NCI-H345 treated with DMSO at 0.1 percent for 48 hours (cell line): ENCODE measurements at regions not wholly inside any gene's neighbourhood (a gene's known extent, or its start where the extent isn't known, plus 50 kb on each side); places are given as distances from the start of the nearest gene placed in this dataset.
A peak's percentile ranks its signal among the peaks of the same experiment; 100 is the strongest.

Experiments used
- DNase-seq: peaks from one replicate; lab custom pipeline; 2025; ENCODE audit not compliant: unreplicated experiment; lab: John Stamatoyannopoulos, UW

- no peak for DNase-seq
These were observed 86.5 kb upstream of the DIO3 start for GRCh38 chr14:101474563-101475455.

DNA sequence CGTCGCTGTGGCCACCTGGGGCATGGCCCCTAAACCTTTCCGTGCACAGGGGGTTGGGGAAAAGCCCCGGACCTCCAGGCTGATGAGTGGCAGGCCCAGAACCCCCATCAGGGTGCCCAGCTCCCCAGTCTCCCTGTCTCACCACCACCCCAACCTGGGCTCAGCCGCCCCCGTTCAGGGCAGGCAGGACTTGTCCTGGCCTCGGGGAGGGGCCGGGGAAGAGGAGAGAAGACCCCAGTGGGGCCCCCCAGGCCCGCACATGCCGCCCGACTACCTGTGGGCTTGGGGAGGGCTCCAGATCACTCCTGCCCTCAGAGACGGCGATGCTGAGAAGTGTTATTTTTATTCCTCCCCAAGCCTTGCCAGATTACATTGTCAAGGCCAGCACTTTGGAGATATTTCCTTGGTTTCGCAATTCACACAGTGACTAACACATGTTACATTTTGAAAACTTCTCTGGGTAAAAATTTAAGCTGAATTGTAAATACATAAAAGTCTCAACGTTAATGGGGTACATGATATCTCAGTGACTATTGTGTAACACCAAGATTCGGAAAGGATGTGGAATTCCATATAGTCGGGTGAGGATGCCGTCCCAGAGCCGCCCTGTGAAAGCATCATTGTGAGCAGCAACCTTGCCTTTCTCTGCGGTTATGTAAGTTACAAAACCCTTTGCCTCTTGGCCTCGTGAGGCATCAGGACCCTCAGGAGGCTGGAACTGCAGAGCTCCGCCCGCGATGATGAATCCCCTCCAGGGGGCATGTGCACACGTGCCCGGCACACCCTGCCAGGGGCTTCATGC lies 85.6 kb upstream of the DIO3 start:
- no peak for DNase-seq

DNA sequence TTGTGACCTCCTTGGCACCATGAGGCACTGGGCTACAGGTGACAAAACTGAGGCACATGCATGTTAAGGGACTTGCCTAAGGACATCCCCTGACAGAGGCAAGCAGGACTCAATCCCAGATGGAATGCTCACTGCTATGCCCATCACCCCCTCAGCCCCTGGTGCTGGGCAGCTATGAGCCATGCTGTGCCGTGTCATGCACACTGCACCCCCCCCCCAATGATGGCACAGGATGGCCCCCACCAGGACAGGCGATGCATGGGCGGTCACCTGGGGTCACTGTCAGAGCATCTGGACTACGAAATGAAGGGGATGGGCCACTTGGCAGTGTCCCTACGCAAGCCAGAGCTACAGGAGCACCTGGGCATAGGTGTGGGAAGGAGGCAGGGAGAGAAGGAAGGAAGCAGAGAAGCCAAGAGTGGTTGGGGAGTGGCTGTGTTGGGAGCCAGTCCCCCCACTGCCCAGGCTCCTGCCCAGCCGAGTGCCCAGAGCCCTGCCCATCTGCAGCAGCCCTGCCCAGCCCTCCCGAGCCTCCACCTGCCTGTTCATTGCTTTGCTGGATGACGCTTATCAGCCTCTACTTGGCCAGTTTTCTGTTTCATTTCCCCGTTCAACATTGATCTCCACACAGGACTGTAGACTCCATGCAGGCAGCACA lies 84.9 kb upstream of the DIO3 start:
- no peak for DNase-seq

DNA sequence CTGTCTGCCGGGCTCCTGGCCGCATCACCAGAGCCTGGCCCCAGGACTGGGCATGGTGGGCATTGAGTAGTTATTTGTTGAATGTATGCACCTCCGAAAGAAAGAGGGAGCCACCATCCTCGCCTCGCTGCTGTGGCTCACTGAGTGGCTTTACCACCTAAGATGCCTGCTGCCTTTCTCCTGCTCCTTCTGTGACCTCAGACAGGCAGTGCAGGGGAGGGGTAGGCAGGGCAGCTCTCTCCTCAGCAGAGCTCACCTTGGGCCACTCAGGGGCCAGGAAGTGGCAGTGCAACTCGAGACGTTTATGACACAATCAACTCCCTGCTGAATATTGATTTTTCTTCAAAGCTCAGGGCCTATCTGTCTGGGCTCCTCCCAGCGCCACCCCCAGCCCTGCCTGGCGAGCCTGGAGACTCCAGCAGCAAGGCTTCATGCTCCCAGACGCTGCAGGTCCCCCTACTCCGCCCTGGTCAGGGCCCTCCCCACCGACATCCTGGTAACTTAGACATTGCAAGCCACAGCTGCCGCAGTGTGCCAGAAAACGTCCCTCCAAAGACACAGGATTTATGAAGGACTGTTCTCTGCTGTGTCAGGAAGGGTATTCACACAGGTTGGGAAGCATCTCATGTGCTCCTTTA lies 84.3 kb upstream of the DIO3 start:
- DNase-seq = peak; percentile 51

DNA sequence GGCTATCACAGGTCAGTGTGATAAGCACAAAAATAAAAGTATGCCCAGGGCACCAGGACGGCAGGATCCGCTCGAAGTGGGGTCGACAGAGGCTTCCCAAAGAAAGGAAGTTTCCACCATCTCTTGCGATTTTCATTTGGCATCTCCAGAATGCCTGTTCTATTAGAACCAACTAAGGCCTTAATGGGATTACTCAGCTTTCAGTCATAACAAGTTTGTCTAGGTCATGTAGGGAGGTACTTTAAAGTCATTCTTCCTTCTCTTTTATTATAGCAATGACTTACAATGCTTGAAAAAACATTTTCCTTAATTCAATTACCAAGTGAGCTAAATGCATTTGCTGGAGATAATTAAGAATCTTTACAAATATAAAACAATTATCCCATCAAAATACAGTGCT lies 83.6 kb upstream of the DIO3 start:
- DNase-seq = no peak

DNA sequence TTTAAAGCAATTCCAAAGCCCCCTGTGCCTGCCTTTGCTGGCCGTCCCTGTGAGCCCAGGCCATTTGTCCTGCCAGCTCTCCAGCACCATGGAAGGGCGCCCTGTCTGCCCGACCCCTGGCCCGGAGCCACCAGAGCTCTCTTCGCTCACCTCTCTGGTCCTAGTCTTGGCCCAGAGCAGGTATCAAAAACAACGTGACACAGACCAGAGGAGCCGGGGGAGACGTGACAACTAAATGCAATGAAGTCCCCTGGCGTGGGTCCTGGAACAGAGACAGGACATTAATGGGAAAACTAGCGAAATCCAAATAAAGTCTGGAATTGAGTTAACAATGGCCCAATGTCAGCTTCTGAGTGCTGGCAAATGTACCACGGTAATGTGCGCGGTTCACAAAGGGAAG lies 83.2 kb upstream of the DIO3 start:
- DNase-seq = no peak

DNA sequence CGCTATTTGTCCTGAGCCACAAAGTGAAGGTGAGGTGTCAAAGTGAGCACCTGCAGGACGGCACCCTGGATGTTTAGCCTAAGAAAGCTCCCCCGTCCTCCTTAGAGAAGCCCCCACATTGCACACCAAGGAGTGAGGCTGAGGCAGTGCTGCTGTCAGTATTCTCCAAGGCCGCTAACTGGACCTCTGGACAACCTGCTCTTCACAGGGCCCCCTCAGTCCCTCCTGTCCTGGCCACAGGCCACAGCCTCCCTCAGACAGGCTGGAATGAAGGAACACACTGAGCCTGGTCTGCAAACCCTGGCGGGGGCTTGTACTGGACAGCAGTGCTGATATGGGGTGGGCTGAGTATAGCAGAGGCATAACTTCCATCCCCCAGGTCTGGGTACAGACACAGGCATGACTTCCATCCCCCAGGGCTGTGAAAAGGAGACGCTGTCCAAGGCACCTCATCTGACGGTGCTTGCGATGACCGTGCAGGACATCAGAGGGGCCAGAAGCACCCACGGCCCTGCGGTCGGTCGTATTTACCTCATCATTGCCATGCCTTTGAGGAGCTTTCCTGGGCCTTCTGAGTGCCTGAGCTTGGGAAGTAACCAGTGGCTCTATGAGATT lies 82.4 kb upstream of the DIO3 start:
- DNase-seq = no peak

GRCh38 chr14:101480022-101480746 lies 81.1 kb upstream of the DIO3 start:
- no peak for DNase-seq

GRCh38 chr14:101480747-101481530 lies 80.4 kb upstream of the DIO3 start:
- no peak for DNase-seq

DNA sequence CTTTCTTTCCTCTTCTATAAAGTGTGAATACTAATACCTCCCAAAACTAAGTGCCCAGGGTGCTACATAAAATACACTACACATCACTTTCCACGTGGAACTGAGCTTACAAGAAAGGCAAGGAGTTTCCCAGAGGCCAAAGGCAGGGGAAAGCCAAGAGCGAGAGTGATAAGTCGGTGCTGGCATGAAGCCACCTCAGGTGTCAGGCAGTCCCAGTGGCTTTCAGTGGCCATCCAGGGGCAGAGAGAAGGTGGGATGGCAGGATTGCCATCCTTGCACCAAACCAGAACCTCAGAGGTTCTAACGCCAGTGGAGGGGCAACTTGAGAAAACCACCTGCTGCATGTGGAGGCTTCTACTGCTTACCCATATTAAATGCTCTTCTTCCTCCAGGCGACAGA lies 79.7 kb upstream of the DIO3 start:
- DNase-seq = no peak

GRCh38 chr14:101482066-101482465 lies 79.2 kb upstream of the DIO3 start:
- DNase-seq = no peak

- no peak for DNase-seq
These were observed 77.5 kb upstream of the DIO3 start for GRCh38 chr14:101483829-101484228.

DNA sequence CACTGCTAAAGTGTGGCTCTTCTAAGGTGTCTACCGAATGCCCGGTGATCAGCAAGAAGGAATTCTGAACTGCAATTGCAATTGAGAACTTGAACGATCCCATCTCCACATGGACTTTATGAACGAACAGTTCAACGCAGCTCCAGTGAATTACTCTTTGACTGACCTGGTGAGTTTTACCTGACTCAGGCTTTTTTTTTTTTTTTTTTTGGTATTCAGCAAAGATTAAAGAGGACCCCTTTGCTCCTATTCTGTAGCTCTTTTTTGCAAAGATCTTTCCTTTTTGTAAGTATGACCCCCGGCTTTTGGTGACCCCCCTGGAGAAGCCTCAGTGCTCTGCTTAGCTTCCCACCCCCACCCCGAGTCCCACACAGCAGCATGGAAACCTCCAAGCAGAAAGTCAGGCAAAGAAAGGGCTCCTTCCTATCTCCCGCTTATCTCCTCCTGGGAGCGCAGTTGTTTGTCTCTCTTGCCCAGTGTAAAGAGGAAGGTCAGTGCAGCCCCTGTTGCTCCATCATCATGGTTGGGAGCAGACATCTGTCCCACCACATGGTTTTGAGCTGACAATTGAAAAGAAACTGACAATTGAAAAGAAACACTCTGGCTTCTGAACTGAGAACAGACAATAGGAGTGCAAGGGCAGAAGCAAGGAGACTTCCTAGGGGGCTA lies 72.1 kb upstream of the DIO3 start:
- no peak for DNase-seq

- no peak for DNase-seq
These were observed 70.5 kb upstream of the DIO3 start for GRCh38 chr14:101490771-101491170.

GRCh38 chr14:101491841-101492240 lies 69.5 kb upstream of the DIO3 start:
- DNase-seq = no peak

GRCh38 chr14:101492716-101493115 lies 68.6 kb upstream of the DIO3 start:
- DNase-seq = no peak

DNA sequence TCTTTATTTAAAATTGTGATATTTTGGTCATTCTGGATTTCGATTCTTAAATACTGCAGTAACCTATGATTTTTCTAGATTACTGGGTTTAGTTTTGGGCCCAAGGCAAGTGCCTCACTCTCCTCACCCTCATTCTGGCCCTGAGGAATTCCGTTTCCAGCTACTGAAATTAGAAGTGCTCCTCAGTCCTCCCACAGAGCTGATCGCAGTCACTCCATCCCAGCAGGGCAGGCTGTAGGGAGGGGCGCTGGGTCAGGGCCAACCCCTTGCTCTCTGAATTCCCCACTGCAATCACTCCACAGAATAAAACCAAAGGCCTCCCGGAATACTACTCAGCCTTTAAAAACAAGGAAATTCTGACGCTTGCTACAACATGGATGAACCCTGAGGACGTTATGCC lies 66.5 kb upstream of the DIO3 start:
- DNase-seq = no peak

- no peak for DNase-seq
These were observed 66.0 kb upstream of the DIO3 start for GRCh38 chr14:101495284-101495683.
